ENCODE measurements at regions not wholly inside any gene's neighbourhood (a gene's known extent, or its start where the extent isn't known, plus 50 kb on each side); places are given as distances from the start of the nearest gene placed in this dataset.

GRCh38 chr1:87981386-87981785, 652.7 kb downstream of the LMO4 start:
- TF ChIP-seq CTCF (IDR thresholded peaks at IDR 0.05; ENCODE audit: low read depth, low read length, missing input control) (no peak), ATF3 (IDR thresholded peaks at IDR 0.05) (no peak), MAX (IDR thresholded peaks at IDR 0.05) (no peak), NR2F2 (IDR thresholded peaks at IDR 0.05) (no peak), ZBTB33 (IDR thresholded peaks at IDR 0.05) (no peak), TAF1 (conservative IDR thresholded peaks at IDR 0.05) (no peak), JUND (IDR thresholded peaks at IDR 0.05) (no peak), RXRA (IDR thresholded peaks at IDR 0.05) (no peak), EGR1 (IDR thresholded peaks at IDR 0.05; ENCODE audit: low read depth in 2 of 2) (no peak), HNF4G (IDR thresholded peaks at IDR 0.05) (no peak), SP1 (IDR thresholded peaks at IDR 0.05) (no peak), RAD21 (IDR thresholded peaks at IDR 0.05) (no peak), REST (IDR thresholded peaks at IDR 0.05) (no peak)
